ENCODE measurements at regions not wholly inside any gene's neighbourhood (a gene's known extent, or its start where the extent isn't known, plus 50 kb on each side); places are given as distances from the start of the nearest gene placed in this dataset.
A peak's percentile ranks its signal among the peaks of the same experiment; 100 is the strongest.
"Not testable (repeated sequence)": the region's sequence is repeated elsewhere in the genome, so short reads cannot be mapped to it uniquely, and the experiment has no call there.

DNA sequence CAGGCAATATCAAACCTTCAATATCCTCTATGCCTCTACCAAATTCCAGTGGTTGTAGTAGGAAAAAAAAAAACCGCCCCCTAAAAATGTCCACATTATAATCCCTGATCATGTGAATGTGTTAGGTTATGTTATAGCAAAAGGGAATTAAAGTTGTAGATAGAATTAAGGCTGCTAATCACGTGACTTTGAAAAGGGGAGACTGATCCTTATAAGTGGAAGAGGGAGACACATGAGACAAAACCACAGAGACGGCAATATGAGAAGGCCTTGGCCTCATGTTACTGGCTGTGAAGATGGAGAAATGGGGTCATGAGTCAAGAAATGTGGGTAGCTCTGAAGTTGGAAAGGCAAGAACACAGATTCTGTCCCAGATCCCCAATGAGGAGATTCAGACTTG lies 1711.3 kb downstream of the KHDRBS2 start:
- 58 to 71% methylated on average over 3 of the region's 3 CpGs for WGBS, 2 donors
- not testable (repeated sequence) for H3K36me3 ChIP-seq (ENCODE audit: control insufficient read depth in 4 of 4, insufficient read depth in 4 of 4, low read length in 4 of 4); H3K27ac ChIP-seq (ENCODE audit: low read depth in 1 of 2, low read length in 1 of 2); H3K9ac ChIP-seq (ENCODE audit: insufficient read depth in 1 of 2, low read length in 2 of 2); H3K4me3 ChIP-seq; DNase-seq; H3K9me3 ChIP-seq (ENCODE audit: control insufficient read depth in 4 of 4, insufficient read depth in 3 of 4, low read length in 3 of 4); ATAC-seq (ENCODE audit: insufficient read depth, low FRiP score); H3K27me3 ChIP-seq (ENCODE audit: control insufficient read depth in 3 of 3, insufficient read depth in 3 of 3, low read length in 2 of 3); H3K4me1 ChIP-seq (ENCODE audit: control insufficient read depth in 5 of 5, insufficient read depth in 5 of 5, low read length in 5 of 5)

- not testable (repeated sequence) for H3K36me3 ChIP-seq (ENCODE audit: control insufficient read depth in 4 of 4, insufficient read depth in 4 of 4, low read length in 4 of 4); ATAC-seq (ENCODE audit: insufficient read depth, low FRiP score); H3K9me3 ChIP-seq (ENCODE audit: control insufficient read depth in 4 of 4, insufficient read depth in 3 of 4, low read length in 3 of 4); H3K4me1 ChIP-seq (ENCODE audit: control insufficient read depth in 5 of 5, insufficient read depth in 5 of 5, low read length in 5 of 5); H3K27ac ChIP-seq (ENCODE audit: low read depth in 1 of 2, low read length in 1 of 2); H3K9ac ChIP-seq (ENCODE audit: insufficient read depth in 1 of 2, low read length in 2 of 2); H3K27me3 ChIP-seq (ENCODE audit: control insufficient read depth in 3 of 3, insufficient read depth in 3 of 3, low read length in 2 of 3); H3K4me3 ChIP-seq
- WGBS, 2 donors, result 82 to 92% methylated on average over 1 of the region's 1 CpG
- peak in 1 of 3 donors; percentile 3 for DNase-seq
These were observed 1713.4 kb downstream of the KHDRBS2 start for GRCh38 chr6:60572607-60573006.

- H3K27me3 ChIP-seq (ENCODE audit: control insufficient read depth in 3 of 3, insufficient read depth in 3 of 3, low read length in 2 of 3); H3K4me3 ChIP-seq; H3K9me3 ChIP-seq (ENCODE audit: control insufficient read depth in 4 of 4, insufficient read depth in 3 of 4, low read length in 3 of 4); DNase-seq; ATAC-seq (ENCODE audit: insufficient read depth, low FRiP score); H3K36me3 ChIP-seq (ENCODE audit: control insufficient read depth in 4 of 4, insufficient read depth in 4 of 4, low read length in 4 of 4); H3K27ac ChIP-seq (ENCODE audit: low read depth in 1 of 2, low read length in 1 of 2); H3K4me1 ChIP-seq (ENCODE audit: control insufficient read depth in 5 of 5, insufficient read depth in 5 of 5, low read length in 5 of 5); H3K9ac ChIP-seq (ENCODE audit: insufficient read depth in 1 of 2, low read length in 2 of 2): not testable (repeated sequence)
- WGBS, 2 donors, result 60 to 75% methylated on average over 6 of the region's 6 CpGs
These were observed 1714.6 kb downstream of the KHDRBS2 start for GRCh38 chr6:60571293-60572016.

DNA sequence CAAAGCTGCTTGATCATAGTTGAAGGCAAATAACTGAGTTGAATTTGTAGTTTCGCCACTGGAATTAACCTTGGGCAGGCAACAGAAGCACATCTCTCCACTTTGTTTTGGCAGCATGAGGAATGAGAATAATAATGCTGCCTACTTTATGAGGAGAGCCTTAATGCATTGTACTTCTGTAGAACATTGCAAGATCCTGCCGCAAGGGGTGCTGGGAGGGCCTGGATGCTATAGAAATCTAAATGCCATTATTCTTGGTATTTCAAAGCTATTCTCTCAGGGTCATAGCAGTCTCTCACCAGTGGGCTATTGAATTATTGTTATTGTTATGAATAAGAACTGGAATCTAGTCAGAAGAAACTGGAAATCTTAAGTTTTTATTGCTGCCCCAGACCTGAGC lies 1715.4 kb downstream of the KHDRBS2 start:
- H3K9me3 ChIP-seq (ENCODE audit: control insufficient read depth in 4 of 4, insufficient read depth in 3 of 4, low read length in 3 of 4); ATAC-seq (ENCODE audit: insufficient read depth, low FRiP score); H3K4me1 ChIP-seq (ENCODE audit: control insufficient read depth in 5 of 5, insufficient read depth in 5 of 5, low read length in 5 of 5); H3K9ac ChIP-seq (ENCODE audit: insufficient read depth in 1 of 2, low read length in 2 of 2); H3K4me3 ChIP-seq; H3K36me3 ChIP-seq (ENCODE audit: control insufficient read depth in 4 of 4, insufficient read depth in 4 of 4, low read length in 4 of 4); DNase-seq; H3K27ac ChIP-seq (ENCODE audit: low read depth in 1 of 2, low read length in 1 of 2); H3K27me3 ChIP-seq (ENCODE audit: control insufficient read depth in 3 of 3, insufficient read depth in 3 of 3, low read length in 2 of 3): not testable (repeated sequence)
- WGBS, 2 donors, result 91 to 94% methylated on average over 2 of the region's 2 CpGs

- peak; percentile 52 for ATAC-seq (ENCODE audit: insufficient read depth, low FRiP score)
- H3K27me3 ChIP-seq (ENCODE audit: control insufficient read depth in 3 of 3, insufficient read depth in 3 of 3, low read length in 2 of 3); H3K27ac ChIP-seq (ENCODE audit: low read depth in 1 of 2, low read length in 1 of 2); H3K4me3 ChIP-seq; H3K4me1 ChIP-seq (ENCODE audit: control insufficient read depth in 5 of 5, insufficient read depth in 5 of 5, low read length in 5 of 5); H3K9me3 ChIP-seq (ENCODE audit: control insufficient read depth in 4 of 4, insufficient read depth in 3 of 4, low read length in 3 of 4); H3K9ac ChIP-seq (ENCODE audit: insufficient read depth in 1 of 2, low read length in 2 of 2); H3K36me3 ChIP-seq (ENCODE audit: control insufficient read depth in 4 of 4, insufficient read depth in 4 of 4, low read length in 4 of 4); DNase-seq: not testable (repeated sequence)
- WGBS, 2 donors, result 71 to 92% methylated on average over 1 of the region's 1 CpG
These were observed 1718.4 kb downstream of the KHDRBS2 start for GRCh38 chr6:60567447-60568187.

GRCh38 chr6:60566387-60566786 lies 1719.6 kb downstream of the KHDRBS2 start:
- DNase-seq; H3K9ac ChIP-seq (ENCODE audit: insufficient read depth in 1 of 2, low read length in 2 of 2); H3K9me3 ChIP-seq (ENCODE audit: control insufficient read depth in 4 of 4, insufficient read depth in 3 of 4, low read length in 3 of 4); H3K36me3 ChIP-seq (ENCODE audit: control insufficient read depth in 4 of 4, insufficient read depth in 4 of 4, low read length in 4 of 4); ATAC-seq (ENCODE audit: insufficient read depth, low FRiP score); H3K27ac ChIP-seq (ENCODE audit: low read depth in 1 of 2, low read length in 1 of 2); H3K4me1 ChIP-seq (ENCODE audit: control insufficient read depth in 5 of 5, insufficient read depth in 5 of 5, low read length in 5 of 5); H3K4me3 ChIP-seq; H3K27me3 ChIP-seq (ENCODE audit: control insufficient read depth in 3 of 3, insufficient read depth in 3 of 3, low read length in 2 of 3): not testable (repeated sequence)
- WGBS, 2 donors, result 85% methylated on average over 2 of the region's 2 CpGs

- not testable (repeated sequence) for H3K36me3 ChIP-seq (ENCODE audit: control insufficient read depth in 4 of 4, insufficient read depth in 4 of 4, low read length in 4 of 4); H3K4me1 ChIP-seq (ENCODE audit: control insufficient read depth in 5 of 5, insufficient read depth in 5 of 5, low read length in 5 of 5)
These were observed 1726.3 kb downstream of the KHDRBS2 start for GRCh38 chr6:60559702-60560101.

DNA sequence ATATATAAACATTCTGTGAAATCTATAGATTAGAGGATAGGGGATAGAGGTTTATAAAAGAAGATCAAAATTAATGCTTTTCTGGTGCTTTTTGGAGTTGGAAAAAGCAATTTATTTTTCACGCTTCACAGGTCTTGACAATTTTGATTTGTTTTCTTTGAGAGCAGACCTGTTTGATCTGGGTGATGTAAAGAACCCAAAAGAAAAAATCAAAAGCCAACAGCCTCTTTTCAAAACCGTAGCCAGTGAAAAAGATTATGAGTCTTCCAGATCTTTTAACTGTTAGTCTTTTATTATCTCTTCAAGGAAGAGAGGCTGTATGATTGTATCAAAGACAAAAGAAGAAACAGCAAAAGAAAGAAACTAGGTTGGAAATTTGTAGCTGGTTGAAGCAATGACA lies 1738.7 kb downstream of the KHDRBS2 start:
- WGBS, 2 donors, result 65 to 71% methylated on average over 2 of the region's 2 CpGs
- H3K27me3 ChIP-seq (ENCODE audit: control insufficient read depth in 3 of 3, insufficient read depth in 3 of 3, low read length in 2 of 3); H3K9me3 ChIP-seq (ENCODE audit: control insufficient read depth in 4 of 4, insufficient read depth in 3 of 4, low read length in 3 of 4); H3K9ac ChIP-seq (ENCODE audit: insufficient read depth in 1 of 2, low read length in 2 of 2); DNase-seq; H3K4me3 ChIP-seq; H3K36me3 ChIP-seq (ENCODE audit: control insufficient read depth in 4 of 4, insufficient read depth in 4 of 4, low read length in 4 of 4); ATAC-seq (ENCODE audit: insufficient read depth, low FRiP score); H3K4me1 ChIP-seq (ENCODE audit: control insufficient read depth in 5 of 5, insufficient read depth in 5 of 5, low read length in 5 of 5); H3K27ac ChIP-seq (ENCODE audit: low read depth in 1 of 2, low read length in 1 of 2): not testable (repeated sequence)

More at GRCh38 chr6:60559702-60560101, 1726.3 kb downstream of the KHDRBS2 start:
- not testable (repeated sequence) for H3K27me3 ChIP-seq (ENCODE audit: control insufficient read depth in 3 of 3, insufficient read depth in 3 of 3, low read length in 2 of 3); H3K9me3 ChIP-seq (ENCODE audit: control insufficient read depth in 4 of 4, insufficient read depth in 3 of 4, low read length in 3 of 4); H3K27ac ChIP-seq (ENCODE audit: low read depth in 1 of 2, low read length in 1 of 2); H3K9ac ChIP-seq (ENCODE audit: insufficient read depth in 1 of 2, low read length in 2 of 2); H3K4me3 ChIP-seq; ATAC-seq (ENCODE audit: insufficient read depth, low FRiP score); DNase-seq
- 50 to 82% methylated on average over 1 of the region's 1 CpG for WGBS, 2 donors

Measured in lung (tissue), 9 donors.